GM12878 (cell line): ENCODE measurements at regions not wholly inside any gene's neighbourhood (a gene's known extent, or its start where the extent isn't known, plus 50 kb on each side); places are given as distances from the start of the nearest gene placed in this dataset.

Experiments
- ATAC-seq: fragments of 200-7000 bp; cut with Tn5 transposase; 3 replicates; pipeline ENCODE4 v1.9.1; 2020; ENCODE audit warnings: mild to moderate bottlenecking, moderate library complexity
- BruUV-seq: library from RNA; stranded (reverse); fragments of 400-500 nt; replicated peaks from 2 replicates; lab custom pipeline; 2021; lab: Mats Ljungman, UMichigan
- CTCF ChIA-PET: fragments of 300-600 bp; sonication (Branson Sonifier 250); formaldehyde crosslinking; extraction: SDS; loops from one replicate; lab custom pipeline; 2021; ENCODE audit warnings: inconsistent platforms; lab: Yijun Ruan, JAX
- POLR2A ChIA-PET: fragments of 350-600 bp; formaldehyde crosslinking; extraction: SDS; loops from one replicate; lab custom pipeline; 2021; ENCODE audit warnings: inconsistent platforms; lab: Charles Lee
- RAD21 ChIA-PET: fragments of 300-600 bp; sonication (Branson Sonifier 250); formaldehyde crosslinking; loops from one replicate; lab custom pipeline; 2023; ENCODE audit warnings: antibody characterized with exemption; ENCODE audit not compliant: unreplicated experiment; lab: Charles Lee
- SMC1A ChIA-PET: fragments of 300-600 bp; sonication (Branson Sonifier 250); formaldehyde crosslinking; loops from one replicate; lab custom pipeline; 2023; ENCODE audit not compliant: unreplicated experiment, uncharacterized antibody; lab: Charles Lee
- DNase-seq: peaks from one replicate; pipeline ENCODE4 v3.0.0-alpha.2; 2011; ENCODE audit warnings: low read depth, low spot score
- FAIRE-seq: peaks from 3 replicates; lab custom pipeline; 2011; peaks lifted over from hg19 to GRCh38; lab: Jason Lieb, UNC
- H2AFZ ChIP-seq: 2 replicates; pipeline ENCODE4 v1.6.0; 2011; ENCODE audit warnings: low read depth, low read length, control low read depth; ENCODE audit not compliant: control insufficient read depth
- H3K27ac ChIP-seq: 2 replicates; pipeline ENCODE4 v1.5.1; 2011; ENCODE audit warnings: control low read depth; ENCODE audit not compliant: control insufficient read depth, insufficient read depth
- H3K27me3 ChIP-seq, 2 experiments: replicated peaks in 1 of 2; 2 replicates each; pipeline versions ENCODE4 v1.6.0 to v1.6.1; 2011; ENCODE audit warnings: low read length in 1 of 2; ENCODE audit not compliant: control insufficient read depth in 2 of 2, insufficient read depth in 2 of 2
- H3K36me3 ChIP-seq, 2 experiments: 2 replicates each; pipeline ENCODE4 v1.5.1; 2011; ENCODE audit warnings: low read length in 1 of 2; ENCODE audit not compliant: control insufficient read depth in 2 of 2, insufficient read depth in 2 of 2
- H3K4me1 ChIP-seq: 2 replicates; pipeline ENCODE4 v1.6.1; 2011; ENCODE audit warnings: mild to moderate bottlenecking, low read length, moderate library complexity, mixed read lengths; ENCODE audit not compliant: control insufficient read depth, insufficient read depth
- H3K4me2 ChIP-seq: 2 replicates; pipeline ENCODE4 v1.6.0; 2011; ENCODE audit warnings: control low read depth; ENCODE audit not compliant: control insufficient read depth, insufficient read depth
- H3K4me3 ChIP-seq: fragments of 200-600 bp; sonication (generic); 2 replicates; pipeline ENCODE4 v1.5.1; 2016
- H3K79me2 ChIP-seq: 2 replicates; pipeline ENCODE4 v1.6.0; 2011; ENCODE audit warnings: low read length; ENCODE audit not compliant: control insufficient read depth, insufficient read depth
- H3K9ac ChIP-seq: 2 replicates; pipeline ENCODE4 v1.8.0; 2011; ENCODE audit warnings: low read length, control low read depth, mixed read lengths; ENCODE audit not compliant: control insufficient read depth, insufficient read depth
- H3K9me3 ChIP-seq: replicated peaks from 3 replicates; pipeline ENCODE4 v1.5.1; 2011; ENCODE audit warnings: mild to moderate bottlenecking, low read length; ENCODE audit not compliant: control insufficient read depth, insufficient read depth
- H4K20me1 ChIP-seq: 2 replicates; pipeline ENCODE4 v1.6.0; 2011; ENCODE audit not compliant: control insufficient read depth, insufficient read depth
- ATF7 ChIP-seq: fragments of 450-650 bp; IDR thresholded peaks from 2 replicates; pipeline ENCODE4 v1.6.1; 2016; ENCODE audit warnings: low read depth, mild to moderate bottlenecking
- CBFB ChIP-seq: IDR thresholded peaks from 2 replicates; pipeline ENCODE4 v1.6.1; 2016; ENCODE audit warnings: antibody characterized with exemption, low read depth
- CEBPB ChIP-seq, 2 experiments: fragments of 150-350 bp in 1 of 2; IDR thresholded peaks; 2 replicates each; pipeline ENCODE4 v1.6.1; 2012 to 2014; ENCODE audit warnings: low read depth in 2 of 2, low read length in 2 of 2, borderline replicate concordance in 1 of 2, inconsistent platforms in 1 of 2
- CHD1 ChIP-seq: IDR thresholded peaks from 2 replicates; pipeline ENCODE4 v1.6.1; 2012; ENCODE audit warnings: low read depth, low read length, improper control_type of control experiment
- EGR1 ChIP-seq, 2 experiments: IDR thresholded peaks; 1 replicate in 1 of 2; 2 replicates in 1 of 2; pipeline ENCODE4 v1.6.1; 2011 to 2012; ENCODE audit warnings: low read depth in 2 of 2, low read length in 2 of 2, borderline replicate concordance in 1 of 2, mild to moderate bottlenecking in 1 of 2, moderate library complexity in 1 of 2
- MTA2 ChIP-seq: fragments of 450-650 bp; IDR thresholded peaks from 2 replicates; pipeline ENCODE4 v1.6.1; 2016; ENCODE audit warnings: low read depth, mild to moderate bottlenecking, moderate library complexity
- NBN ChIP-seq: fragments of 450-650 bp; IDR thresholded peaks from 2 replicates; pipeline ENCODE4 v1.6.1; 2016
- POLR2AphosphoS5 ChIP-seq: IDR thresholded peaks from 2 replicates; pipeline ENCODE4 v1.6.1; 2011; ENCODE audit warnings: mild to moderate bottlenecking, low read length, inconsistent platforms
- SMARCA5 ChIP-seq: fragments of 450-650 bp; IDR thresholded peaks from 2 replicates; pipeline ENCODE4 v1.6.1; 2017; ENCODE audit warnings: mild to moderate bottlenecking
- SP1 ChIP-seq: IDR thresholded peaks from one replicate; pipeline ENCODE4 v1.6.1; 2011; ENCODE audit warnings: low read depth, low read length
- TARDBP ChIP-seq: IDR thresholded peaks from 2 replicates; pipeline ENCODE4 v1.6.1; 2016; ENCODE audit warnings: borderline replicate concordance
- ZNF274 ChIP-seq: IDR thresholded peaks from one replicate; pipeline ENCODE4 v1.8.0; 2011; ENCODE audit not compliant: insufficient read length, insufficient read depth
- whole genome bisulfite sequencing: methylation state at CpG from one replicate; pipeline ENCODE4 v1.1.6; 2016; ENCODE audit warnings: low lambda C conversion rate; ENCODE audit not compliant: insufficient replicate concordance, insufficient coverage; ENCODE audit errors: missing lambda C conversion rate; 5-methylcytosine and 5-hydroxymethylcytosine counted together
- in situ Hi-C: fragments of 300-500 bp; cut with MboI; formaldehyde crosslinking; loops from 9 replicates; pipeline ENCODE4 v1.14.3; 2018; ENCODE audit warnings: mixed read lengths
- intact Hi-C: fragments of 100-400 bp; cut with micrococcal nuclease; formaldehyde crosslinking; loops from one replicate; pipeline ENCODE4 v1.14.2; 2022; ENCODE audit not compliant: unreplicated experiment
- TF ChIP-seq, protein P1 (sequence below): fragments of 450-650 bp; IDR thresholded peaks from 2 replicates; pipeline ENCODE4 v1.6.1; 2017; ENCODE audit warnings: mild to moderate bottlenecking, moderate library complexity
- TF ChIP-seq, protein P2 (sequence below): fragments of 150-350 bp; IDR thresholded peaks from 2 replicates; pipeline ENCODE4 v1.6.1; 2014; ENCODE audit warnings: mild to moderate bottlenecking, low read depth, low read length

- TF ChIP-seq, protein P1, sequence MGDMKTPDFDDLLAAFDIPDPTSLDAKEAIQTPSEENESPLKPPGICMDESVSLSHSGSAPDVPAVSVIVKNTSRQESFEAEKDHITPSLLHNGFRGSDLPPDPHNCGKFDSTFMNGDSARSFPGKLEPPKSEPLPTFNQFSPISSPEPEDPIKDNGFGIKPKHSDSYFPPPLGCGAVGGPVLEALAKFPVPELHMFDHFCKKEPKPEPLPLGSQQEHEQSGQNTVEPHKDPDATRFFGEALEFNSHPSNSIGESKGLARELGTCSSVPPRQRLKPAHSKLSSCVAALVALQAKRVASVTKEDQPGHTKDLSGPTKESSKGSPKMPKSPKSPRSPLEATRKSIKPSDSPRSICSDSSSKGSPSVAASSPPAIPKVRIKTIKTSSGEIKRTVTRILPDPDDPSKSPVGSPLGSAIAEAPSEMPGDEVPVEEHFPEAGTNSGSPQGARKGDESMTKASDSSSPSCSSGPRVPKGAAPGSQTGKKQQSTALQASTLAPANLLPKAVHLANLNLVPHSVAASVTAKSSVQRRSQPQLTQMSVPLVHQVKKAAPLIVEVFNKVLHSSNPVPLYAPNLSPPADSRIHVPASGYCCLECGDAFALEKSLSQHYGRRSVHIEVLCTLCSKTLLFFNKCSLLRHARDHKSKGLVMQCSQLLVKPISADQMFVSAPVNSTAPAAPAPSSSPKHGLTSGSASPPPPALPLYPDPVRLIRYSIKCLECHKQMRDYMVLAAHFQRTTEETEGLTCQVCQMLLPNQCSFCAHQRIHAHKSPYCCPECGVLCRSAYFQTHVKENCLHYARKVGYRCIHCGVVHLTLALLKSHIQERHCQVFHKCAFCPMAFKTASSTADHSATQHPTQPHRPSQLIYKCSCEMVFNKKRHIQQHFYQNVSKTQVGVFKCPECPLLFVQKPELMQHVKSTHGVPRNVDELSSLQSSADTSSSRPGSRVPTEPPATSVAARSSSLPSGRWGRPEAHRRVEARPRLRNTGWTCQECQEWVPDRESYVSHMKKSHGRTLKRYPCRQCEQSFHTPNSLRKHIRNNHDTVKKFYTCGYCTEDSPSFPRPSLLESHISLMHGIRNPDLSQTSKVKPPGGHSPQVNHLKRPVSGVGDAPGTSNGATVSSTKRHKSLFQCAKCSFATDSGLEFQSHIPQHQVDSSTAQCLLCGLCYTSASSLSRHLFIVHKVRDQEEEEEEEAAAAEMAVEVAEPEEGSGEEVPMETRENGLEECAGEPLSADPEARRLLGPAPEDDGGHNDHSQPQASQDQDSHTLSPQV = no peak
- no peak for TF ChIP-seq NBN
- TF ChIP-seq SMARCA5 = no peak
- TF ChIP-seq CHD1 = no peak
- TF ChIP-seq MTA2 = no peak
Measured at GRCh38 chr2:7697052-7697451, 779.8 kb downstream of the RNF144A start (continued).

DNA sequence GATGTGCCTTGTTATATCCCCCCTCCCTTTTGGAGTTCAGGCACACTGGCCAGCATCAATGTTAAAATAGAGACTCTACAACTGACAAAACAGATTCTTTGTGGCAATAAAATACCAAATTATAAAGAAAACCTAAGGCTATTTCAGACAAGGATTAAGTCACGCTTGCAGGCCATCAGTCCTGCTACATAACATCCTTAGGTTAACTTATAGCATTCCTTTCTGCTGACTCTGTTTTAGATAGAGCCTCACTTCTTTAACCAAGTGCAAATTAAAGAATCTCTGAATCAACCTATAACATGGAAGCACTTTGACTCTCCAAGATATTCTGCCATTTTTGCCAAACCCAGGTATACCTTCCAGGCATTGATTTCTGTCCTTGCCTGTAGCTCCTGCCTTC, 784.6 kb downstream of the RNF144A start:
- no peaks in the 10 kb centered on the region for H3K27me3 ChIP-seq
- no peaks in the 10 kb centered on the region for H4K20me1 ChIP-seq
- ATAC-seq (no peak), FAIRE-seq (no peak), DNase-seq (no peak)
- H2AFZ ChIP-seq = no peak overlapping the region
- no peak overlapping the region for H3K27ac ChIP-seq
- no peaks in the 10 kb centered on the region for H3K79me2 ChIP-seq
- no peak overlapping the region for H3K4me2 ChIP-seq
- intact Hi-C loops = no loop called here
- ChIA-PET SMC1A (interaction anchor here (1.0 to 1.4 kb wide), 3 partner anchors 9 to 20 kb away, joined by 3 to 4 read pairs (median 3); no protein-coding TSS in a partner anchor), RAD21 (no interaction called here), POLR2A (interaction anchor here (0.7 kb wide), 2 partner anchors 31 to 120 kb away, joined by 3 to 5 read pairs; no protein-coding TSS in a partner anchor), CTCF (interaction anchor here (1.0 kb wide), 1 partner anchor 31 kb away, joined by 3 read pairs; no protein-coding TSS in a partner anchor)
- H3K4me1 ChIP-seq = no peaks in the 10 kb centered on the region
- 25% methylated on average over 1 of the region's 1 CpG for WGBS
- no peak overlapping the region for H3K9ac ChIP-seq
- TF ChIP-seq POLR2AphosphoS5 (no peak), EGR1 (IDR thresholded peaks at IDR 0.05; ENCODE audit: borderline replicate concordance in 1 of 2, low read depth in 2 of 2, low read length in 2 of 2) (no peak), CBFB (no peak), CEBPB (IDR thresholded peaks at IDR 0.05; ENCODE audit: borderline replicate concordance in 1 of 2, low read depth in 2 of 2, low read length in 2 of 2) (no peak), SP1 (no peak), ZNF274 (no peak), ATF7 (no peak), TARDBP (no peak)
- TF ChIP-seq, protein P2, sequence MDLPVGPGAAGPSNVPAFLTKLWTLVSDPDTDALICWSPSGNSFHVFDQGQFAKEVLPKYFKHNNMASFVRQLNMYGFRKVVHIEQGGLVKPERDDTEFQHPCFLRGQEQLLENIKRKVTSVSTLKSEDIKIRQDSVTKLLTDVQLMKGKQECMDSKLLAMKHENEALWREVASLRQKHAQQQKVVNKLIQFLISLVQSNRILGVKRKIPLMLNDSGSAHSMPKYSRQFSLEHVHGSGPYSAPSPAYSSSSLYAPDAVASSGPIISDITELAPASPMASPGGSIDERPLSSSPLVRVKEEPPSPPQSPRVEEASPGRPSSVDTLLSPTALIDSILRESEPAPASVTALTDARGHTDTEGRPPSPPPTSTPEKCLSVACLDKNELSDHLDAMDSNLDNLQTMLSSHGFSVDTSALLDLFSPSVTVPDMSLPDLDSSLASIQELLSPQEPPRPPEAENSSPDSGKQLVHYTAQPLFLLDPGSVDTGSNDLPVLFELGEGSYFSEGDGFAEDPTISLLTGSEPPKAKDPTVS = no peak
- in situ Hi-C loops = no loop called here
- no peak overlapping the region for H3K4me3 ChIP-seq
- BruUV-seq = no TSS peak
- H3K9me3 ChIP-seq = no peaks in the 10 kb centered on the region; the same call in 2 of the 3 replicates
- H3K36me3 ChIP-seq = no peaks in the 10 kb centered on the region
